ENCODE measurements at regions not wholly inside any gene's neighbourhood (a gene's known extent, or its start where the extent isn't known, plus 50 kb on each side); places are given as distances from the start of the nearest gene placed in this dataset.

GRCh38 chr11:95577716-95578460, 211.7 kb downstream of the FAM76B start:
- no peak for TF ChIP-seq TAF1 (IDR thresholded peaks at IDR 0.05; ENCODE audit: low read depth, low read length)
- TF ChIP-seq POLR2A (IDR thresholded peaks at IDR 0.05; ENCODE audit: low read depth, low read length), result no peak
- no peak for TF ChIP-seq POLR2AphosphoS5 (IDR thresholded peaks at IDR 0.05; ENCODE audit: low read depth, low read length)
- no peak for TF ChIP-seq PAX5 (IDR thresholded peaks at IDR 0.05; ENCODE audit: insufficient read depth, low read length, severe bottlenecking)
- TF ChIP-seq SPI1 (IDR thresholded peaks at IDR 0.05; ENCODE audit: low read depth, low read length), result no peak

All from GM12891 (cell line).